GM10266 (cell line): ENCODE measurements at regions not wholly inside any gene's neighbourhood (a gene's known extent, or its start where the extent isn't known, plus 50 kb on each side); places are given as distances from the start of the nearest gene placed in this dataset.

Experiments
- DNase-seq: peaks from one replicate; pipeline ENCODE4 v3.0.0; 2012; ENCODE audit errors: extremely low spot score
- TF ChIP-seq, protein P1 (sequence below): IDR thresholded peaks from 2 replicates; pipeline ENCODE4 v1.5.1; 2012; ENCODE audit warnings: mild to moderate bottlenecking, low read depth; ENCODE audit not compliant: control insufficient read depth, insufficient read depth; ENCODE audit errors: missing control alignments

DNA sequence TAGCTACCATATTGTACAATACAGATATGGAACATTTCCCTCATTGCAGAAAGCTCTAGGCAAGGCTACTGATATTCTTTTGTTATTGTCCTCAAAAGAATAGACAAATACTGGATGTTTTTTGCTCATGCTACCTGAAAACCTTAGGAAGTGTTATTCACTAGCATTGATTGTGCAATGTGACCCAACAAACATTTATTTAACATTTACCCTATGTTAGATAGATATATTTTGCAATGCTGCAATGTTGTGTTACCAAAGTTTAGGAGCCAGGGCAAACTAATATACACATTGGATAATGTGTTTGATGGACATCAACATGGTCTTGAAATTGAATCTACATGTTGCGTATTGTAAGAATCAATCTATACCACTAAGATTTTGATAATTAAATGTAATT, 112.8 kb upstream of the CREB5 start:
- no peak for DNase-seq
- TF ChIP-seq, protein P1, sequence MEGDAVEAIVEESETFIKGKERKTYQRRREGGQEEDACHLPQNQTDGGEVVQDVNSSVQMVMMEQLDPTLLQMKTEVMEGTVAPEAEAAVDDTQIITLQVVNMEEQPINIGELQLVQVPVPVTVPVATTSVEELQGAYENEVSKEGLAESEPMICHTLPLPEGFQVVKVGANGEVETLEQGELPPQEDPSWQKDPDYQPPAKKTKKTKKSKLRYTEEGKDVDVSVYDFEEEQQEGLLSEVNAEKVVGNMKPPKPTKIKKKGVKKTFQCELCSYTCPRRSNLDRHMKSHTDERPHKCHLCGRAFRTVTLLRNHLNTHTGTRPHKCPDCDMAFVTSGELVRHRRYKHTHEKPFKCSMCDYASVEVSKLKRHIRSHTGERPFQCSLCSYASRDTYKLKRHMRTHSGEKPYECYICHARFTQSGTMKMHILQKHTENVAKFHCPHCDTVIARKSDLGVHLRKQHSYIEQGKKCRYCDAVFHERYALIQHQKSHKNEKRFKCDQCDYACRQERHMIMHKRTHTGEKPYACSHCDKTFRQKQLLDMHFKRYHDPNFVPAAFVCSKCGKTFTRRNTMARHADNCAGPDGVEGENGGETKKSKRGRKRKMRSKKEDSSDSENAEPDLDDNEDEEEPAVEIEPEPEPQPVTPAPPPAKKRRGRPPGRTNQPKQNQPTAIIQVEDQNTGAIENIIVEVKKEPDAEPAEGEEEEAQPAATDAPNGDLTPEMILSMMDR: no peak

DNA sequence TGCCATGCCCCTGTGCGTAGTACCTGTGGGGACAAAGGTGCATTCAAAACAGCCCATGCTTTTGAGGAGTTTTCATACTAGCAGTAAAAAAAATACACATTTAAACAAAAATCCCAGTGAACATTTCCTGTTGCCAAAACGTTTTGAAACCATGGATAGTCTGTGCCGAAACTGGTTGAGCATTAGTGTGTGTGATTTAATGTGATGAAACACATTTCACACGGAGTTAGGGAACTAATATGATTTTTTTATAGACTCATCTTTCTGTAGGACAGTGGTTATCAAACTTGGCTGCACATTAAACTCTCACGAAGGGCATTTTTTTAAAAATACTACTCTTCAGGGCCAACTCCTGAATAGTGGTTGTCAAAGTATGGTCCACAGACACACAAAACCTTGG, 111.8 kb upstream of the CREB5 start:
- TF ChIP-seq, protein P1: no peak
- no peak for DNase-seq

DNA sequence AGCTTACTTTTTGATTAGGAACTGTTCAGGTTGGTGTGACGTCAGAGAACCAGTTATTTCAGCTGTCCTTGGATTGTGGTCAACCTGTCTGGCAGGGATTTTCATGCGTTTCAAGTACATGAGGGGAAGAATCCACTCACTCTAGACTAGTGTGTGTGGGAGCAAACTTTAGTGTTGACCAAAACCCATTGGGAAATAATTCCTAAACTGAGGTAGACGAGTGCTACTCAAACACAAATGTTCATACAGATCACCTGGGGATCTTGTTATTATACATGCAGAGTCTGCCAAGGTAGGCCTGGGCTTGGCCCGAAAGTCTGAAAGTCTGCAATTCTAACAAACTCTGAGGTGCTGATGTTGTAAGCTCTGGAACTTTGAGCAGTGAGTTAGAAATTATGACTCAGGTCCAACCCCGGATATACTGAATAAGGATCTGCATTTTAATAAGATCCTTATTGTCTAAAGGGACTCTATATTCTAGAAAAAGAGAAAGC, 111.1 kb upstream of the CREB5 start:
- DNase-seq: no peak
- TF ChIP-seq, protein P1: no peak

DNA sequence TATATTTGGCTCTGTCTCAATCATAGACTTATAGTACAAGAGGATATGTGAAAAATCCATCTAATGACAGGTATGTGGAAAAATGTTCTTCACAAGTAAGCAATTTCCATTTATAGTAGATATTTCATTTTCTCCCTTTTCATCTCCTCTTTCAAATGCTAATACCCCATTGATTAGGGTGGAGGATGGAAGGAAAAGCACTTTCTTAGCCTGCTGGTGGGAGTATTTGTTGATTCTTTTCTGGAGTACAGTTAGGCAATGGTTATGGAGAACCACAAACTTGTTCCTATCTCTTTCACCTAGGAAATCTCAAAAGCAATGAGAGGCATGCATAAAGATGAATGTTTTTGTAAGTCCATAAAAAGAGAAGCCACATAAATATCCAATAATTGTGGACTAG, 108.0 kb upstream of the CREB5 start:
- DNase-seq: no peak
- TF ChIP-seq, protein P1: no peak

DNA sequence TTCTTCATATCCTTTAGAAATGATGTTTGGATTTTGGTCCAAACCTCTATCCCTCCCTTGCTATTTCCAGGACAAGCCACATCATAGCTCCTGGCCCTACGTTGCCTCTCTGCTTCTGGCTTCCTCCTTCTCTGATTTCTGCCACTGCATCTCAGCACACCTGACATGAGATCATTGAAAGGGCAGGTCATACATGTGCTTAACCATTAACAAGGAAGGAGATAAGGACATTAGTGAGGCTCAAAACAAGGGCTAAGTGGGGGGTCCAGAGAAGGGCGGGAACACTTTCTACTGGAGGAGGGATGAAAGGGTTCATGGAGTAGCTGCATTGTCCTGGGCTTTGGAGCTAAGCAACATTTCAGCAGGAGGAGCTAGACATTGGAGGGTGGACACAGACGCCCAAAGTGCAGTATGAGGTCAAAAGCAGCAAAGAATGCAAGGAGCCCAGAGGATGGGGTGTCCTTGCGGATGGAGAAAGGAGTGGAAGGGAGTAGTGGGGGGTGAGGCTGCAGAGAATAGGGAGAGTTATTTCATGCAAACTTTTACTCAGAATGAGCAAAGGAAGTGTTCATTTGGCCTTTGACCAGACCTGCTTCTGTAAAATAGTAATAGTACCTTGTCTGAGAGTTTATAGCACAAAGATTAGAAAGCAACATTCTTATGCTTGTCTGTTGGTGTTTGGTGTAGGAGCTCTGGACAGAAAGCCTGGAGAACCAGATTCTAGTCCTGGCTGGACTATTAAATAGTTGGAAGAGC, 102.4 kb upstream of the CREB5 start:
- DNase-seq: no peak

DNA sequence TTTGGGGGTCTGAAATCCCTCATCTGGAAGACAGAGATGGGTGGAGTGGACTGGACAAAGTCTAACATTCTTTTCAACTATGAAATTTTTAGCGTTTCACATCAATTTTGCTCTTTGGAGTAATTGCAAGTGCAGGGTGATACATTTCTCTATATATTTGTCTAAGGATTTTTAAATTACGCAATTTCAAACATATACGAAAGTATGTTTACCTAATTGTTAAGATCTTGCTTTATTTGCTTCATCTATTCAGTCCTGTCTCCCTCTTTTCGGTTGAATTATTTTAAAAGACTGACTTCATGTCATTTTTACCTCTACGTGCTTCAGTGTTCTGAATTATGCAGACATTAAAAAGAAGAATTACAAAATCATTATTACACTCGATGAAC, 101.9 kb upstream of the CREB5 start:
- TF ChIP-seq, protein P1: no peak
- DNase-seq: no peak

More for the DNA sequence above, 102.4 kb upstream of the CREB5 start:
- TF ChIP-seq, protein P1: no peak

DNA sequence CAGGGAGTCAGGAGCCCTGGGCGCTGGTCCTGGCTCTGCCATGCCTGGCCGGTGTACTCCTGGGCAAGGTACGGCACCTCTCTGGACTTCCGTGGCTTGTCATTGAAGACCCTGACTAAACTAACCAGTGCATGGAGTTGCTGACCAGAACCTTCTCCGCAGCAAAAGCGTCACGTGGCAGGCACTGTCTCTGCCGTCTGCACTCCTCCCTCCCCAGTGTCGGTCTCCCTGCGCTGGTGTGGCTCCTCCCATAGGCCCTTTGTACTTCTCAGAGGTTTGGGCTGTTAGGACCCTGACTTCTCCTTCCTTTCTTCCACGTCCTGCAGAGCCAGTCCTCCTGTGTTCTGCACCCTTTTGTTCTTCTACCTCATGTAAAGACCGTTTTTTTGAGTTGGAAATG, 100.6 kb upstream of the CREB5 start:
- TF ChIP-seq, protein P1: no peak
- no peak for DNase-seq
